ENCODE measurements at regions not wholly inside any gene's neighbourhood (a gene's known extent, or its start where the extent isn't known, plus 50 kb on each side); places are given as distances from the start of the nearest gene placed in this dataset.

DNA sequence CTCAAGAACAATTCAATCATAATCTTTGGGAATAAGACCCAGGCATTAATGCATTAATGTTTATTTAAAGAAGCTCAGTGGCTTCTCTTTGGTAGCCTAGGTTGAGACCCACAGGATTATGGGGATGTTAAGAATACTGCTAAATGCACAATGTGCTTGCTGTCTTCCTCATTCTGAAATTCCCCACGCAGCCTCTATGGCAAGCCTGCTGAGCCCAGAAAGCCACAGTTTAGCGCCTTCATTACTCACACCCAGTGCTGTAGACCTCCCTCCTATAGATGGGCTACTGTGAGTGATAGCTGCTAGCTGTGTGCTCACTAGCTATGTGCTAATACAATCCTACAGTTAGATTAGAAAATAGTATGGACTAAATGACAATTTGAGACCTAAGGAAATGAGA lies 90.6 kb downstream of the TNFSF13B start:
- 55 to 67% methylated on average over 2 of the region's 2 CpGs for WGBS, 2 donors
- no peak for DNase-seq
- Histone ChIP-seq H3K9me3 (no peaks in the 10 kb centered on the region), H3K4me1 (no peaks in the 10 kb centered on the region), H3K36me3 (no peaks in the 10 kb centered on the region), H3K27me3 (peaks cover 0 to 6% (median 0%) of the 10 kb centered on the region in 4 donors), H3K4me3 (no peak overlapping the region), H3K27ac (no peak overlapping the region)
- ATAC-seq: no peak
- no peak for FAIRE-seq
- intact Hi-C loops (cut with DNase I): no loop called here
- TF ChIP-seq, protein P1, sequence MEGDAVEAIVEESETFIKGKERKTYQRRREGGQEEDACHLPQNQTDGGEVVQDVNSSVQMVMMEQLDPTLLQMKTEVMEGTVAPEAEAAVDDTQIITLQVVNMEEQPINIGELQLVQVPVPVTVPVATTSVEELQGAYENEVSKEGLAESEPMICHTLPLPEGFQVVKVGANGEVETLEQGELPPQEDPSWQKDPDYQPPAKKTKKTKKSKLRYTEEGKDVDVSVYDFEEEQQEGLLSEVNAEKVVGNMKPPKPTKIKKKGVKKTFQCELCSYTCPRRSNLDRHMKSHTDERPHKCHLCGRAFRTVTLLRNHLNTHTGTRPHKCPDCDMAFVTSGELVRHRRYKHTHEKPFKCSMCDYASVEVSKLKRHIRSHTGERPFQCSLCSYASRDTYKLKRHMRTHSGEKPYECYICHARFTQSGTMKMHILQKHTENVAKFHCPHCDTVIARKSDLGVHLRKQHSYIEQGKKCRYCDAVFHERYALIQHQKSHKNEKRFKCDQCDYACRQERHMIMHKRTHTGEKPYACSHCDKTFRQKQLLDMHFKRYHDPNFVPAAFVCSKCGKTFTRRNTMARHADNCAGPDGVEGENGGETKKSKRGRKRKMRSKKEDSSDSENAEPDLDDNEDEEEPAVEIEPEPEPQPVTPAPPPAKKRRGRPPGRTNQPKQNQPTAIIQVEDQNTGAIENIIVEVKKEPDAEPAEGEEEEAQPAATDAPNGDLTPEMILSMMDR (IDR thresholded peaks at IDR 0.05): no peak

DNA sequence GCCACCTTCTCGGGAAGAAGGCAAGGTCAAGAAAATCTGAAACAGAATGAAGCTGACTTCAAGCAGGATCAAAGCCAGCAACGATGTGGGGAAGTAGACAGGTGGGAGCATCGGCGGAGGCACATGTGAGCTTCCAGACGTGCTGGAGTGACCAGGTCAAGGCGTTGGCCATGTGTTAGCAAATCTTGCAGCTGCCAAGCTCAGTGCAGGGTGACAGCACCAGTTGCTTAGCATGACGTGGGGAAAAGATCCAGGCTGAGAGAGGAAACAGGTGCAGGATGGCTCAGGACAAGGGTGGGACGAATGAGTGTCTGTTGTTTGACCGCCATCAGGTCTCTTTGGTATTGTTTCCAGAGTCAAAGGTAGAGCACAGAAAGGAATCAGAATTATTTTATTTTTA lies 92.3 kb downstream of the TNFSF13B start:
- TF ChIP-seq, protein P1 (IDR thresholded peaks at IDR 0.05): no peak
- intact Hi-C loops (cut with DNase I): no loop called here
- H3K36me3 ChIP-seq: no peaks in the 10 kb centered on the region
- no peak for ATAC-seq
- FAIRE-seq: no peak
- no peak for DNase-seq
- no peak overlapping the region for H3K4me3 ChIP-seq
- WGBS, 2 donors: 26 to 31% methylated on average over 9 of the region's 9 CpGs
- H3K4me1 ChIP-seq: no peaks in the 10 kb centered on the region
- H3K27ac ChIP-seq: no peak overlapping the region
- no peaks in the 10 kb centered on the region for H3K9me3 ChIP-seq
- peaks cover 0 to 6% (median 0%) of the 10 kb centered on the region in 4 donors for H3K27me3 ChIP-seq

DNA sequence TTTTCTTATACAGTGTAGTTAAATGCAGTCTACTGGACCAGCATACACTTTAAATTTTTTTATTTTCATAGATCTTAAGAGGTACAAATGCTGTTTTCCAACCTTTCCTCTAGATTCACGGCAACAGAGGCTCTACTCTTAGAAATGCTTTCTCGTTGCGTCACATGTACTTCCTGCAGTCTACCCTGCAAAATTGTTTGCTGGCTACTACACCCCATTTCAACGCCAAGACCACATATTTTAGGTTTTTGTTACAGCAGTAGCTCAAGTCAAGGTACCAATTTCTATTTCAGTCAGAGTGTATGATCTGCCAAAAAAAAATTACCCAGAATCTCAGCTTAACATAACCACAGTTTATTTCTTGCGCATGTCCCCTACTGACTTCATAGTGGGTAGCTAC lies 94.1 kb downstream of the TNFSF13B start:
- 69 to 80% methylated on average over 5 of the region's 5 CpGs for WGBS, 2 donors
- intact Hi-C loops (cut with DNase I): no loop called here
- Histone ChIP-seq H3K4me1 (no peaks in the 10 kb centered on the region), H3K4me3 (no peak overlapping the region), H3K36me3 (no peaks in the 10 kb centered on the region), H3K9me3 (no peaks in the 10 kb centered on the region), H3K27me3 (no peaks in the 10 kb centered on the region), H3K27ac (no peak overlapping the region)
- ATAC-seq: no peak
- DNase-seq: no peak
- no peak for FAIRE-seq
- TF ChIP-seq, protein P1 (IDR thresholded peaks at IDR 0.05): no peak

DNA sequence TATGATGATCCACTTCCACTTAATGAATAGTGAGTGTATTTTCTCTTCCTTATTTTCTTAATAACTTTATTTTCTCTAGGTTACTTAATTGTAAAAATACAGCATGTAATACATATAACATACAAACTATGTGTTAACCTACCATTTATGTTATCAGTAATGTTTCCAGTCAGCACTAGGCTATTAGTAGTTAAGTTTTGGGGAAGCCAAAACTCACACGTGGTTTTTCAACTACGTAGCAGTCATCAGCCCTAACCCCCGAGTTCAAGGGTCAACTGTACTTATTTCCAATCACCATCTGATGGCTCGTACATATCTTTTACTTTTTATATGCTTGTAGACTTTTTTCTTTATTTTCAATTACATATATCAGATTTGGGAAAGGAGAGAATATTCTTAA lies 95.7 kb downstream of the TNFSF13B start:
- H3K9me3 ChIP-seq: no peaks in the 10 kb centered on the region
- DNase-seq: no peak
- intact Hi-C loops (cut with DNase I): no loop called here
- WGBS, 2 donors: 27 to 48% methylated on average over 4 of the region's 4 CpGs
- no peak for FAIRE-seq
- H3K27me3 ChIP-seq: no peaks in the 10 kb centered on the region
- no peak overlapping the region for H3K4me3 ChIP-seq
- ATAC-seq: no peak
- no peaks in the 10 kb centered on the region for H3K36me3 ChIP-seq
- no peaks in the 10 kb centered on the region for H3K4me1 ChIP-seq
- H3K27ac ChIP-seq: no peak overlapping the region
- TF ChIP-seq, protein P1 (IDR thresholded peaks at IDR 0.05): no peak

DNA sequence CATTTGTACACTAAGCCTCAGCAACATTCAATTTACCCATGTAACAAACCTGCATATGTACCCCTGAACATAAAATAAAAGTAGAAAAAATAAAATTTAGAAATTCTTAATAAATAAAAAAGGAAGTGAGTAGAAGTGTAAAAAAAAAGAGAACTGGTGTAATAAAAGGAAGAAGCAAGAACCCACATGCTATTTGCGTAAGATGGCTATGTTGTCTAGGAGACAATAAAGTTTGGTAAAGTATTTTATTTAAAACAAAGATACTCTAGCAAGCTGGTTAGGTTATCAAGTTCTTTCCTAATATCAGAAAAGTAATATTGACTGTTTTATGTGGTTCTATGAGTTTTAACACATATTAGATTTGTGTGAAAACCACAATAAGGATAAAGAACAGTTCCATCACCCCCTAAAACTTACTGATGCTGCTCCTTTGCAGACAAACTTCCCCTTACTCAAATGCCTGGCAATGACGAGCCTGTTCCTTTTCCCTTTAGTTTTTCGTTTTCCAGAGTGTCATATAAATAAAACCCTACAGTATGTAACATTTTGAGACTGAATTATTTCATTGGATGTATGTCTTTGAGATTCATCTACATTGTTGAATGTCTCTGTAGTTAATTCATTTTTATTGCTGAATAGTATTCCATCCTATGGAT lies 98.9 kb downstream of the TNFSF13B start:
- H3K27me3 ChIP-seq: no peaks in the 10 kb centered on the region
- peak in 2 of 4 donors; percentile 22 to 29 for ATAC-seq
- H3K4me3 ChIP-seq: no peak overlapping the region
- no peak overlapping the region for H3K27ac ChIP-seq
- FAIRE-seq: no peak
- no peak for DNase-seq
- TF ChIP-seq, protein P1 (IDR thresholded peaks at IDR 0.05): no peak
- H3K4me1 ChIP-seq: no peaks in the 10 kb centered on the region
- 55 to 63% methylated on average over 3 of the region's 3 CpGs for WGBS, 2 donors
- intact Hi-C loops (cut with DNase I): no loop called here
- H3K36me3 ChIP-seq: no peaks in the 10 kb centered on the region
- no peaks in the 10 kb centered on the region for H3K9me3 ChIP-seq
